Upper lobe of right lung (tissue), 1 donor: ENCODE measurements at regions not wholly inside any gene's neighbourhood (a gene's known extent, or its start where the extent isn't known, plus 50 kb on each side); places are given as distances from the start of the nearest gene placed in this dataset.
A peak's percentile ranks its signal among the peaks of the same experiment; 100 is the strongest.

Experiments
- ATAC-seq: fragments of 200-7000 bp; cut with Tn5 transposase; one replicate; pipeline ENCODE4 v1.9.1; 2020; ENCODE audit warnings: mild to moderate bottlenecking, moderate library complexity
- DNase-seq: peaks from one replicate; pipeline ENCODE4 v3.0.0-alpha.2; 2020
- H3K27ac ChIP-seq: fragments of 200-600 bp; one replicate; pipeline ENCODE4 v1.8.0; 2022
- H3K27me3 ChIP-seq: fragments of 200-600 bp; one replicate; pipeline ENCODE4 v1.8.0; 2022; ENCODE audit warnings: mild to moderate bottlenecking
- H3K36me3 ChIP-seq: fragments of 200-600 bp; one replicate; pipeline ENCODE4 v1.8.0; 2022
- H3K4me1 ChIP-seq: fragments of 200-600 bp; one replicate; pipeline ENCODE4 v1.8.0; 2022
- H3K4me3 ChIP-seq: fragments of 200-600 bp; one replicate; pipeline ENCODE4 v1.8.0; 2022; ENCODE audit warnings: mild to moderate bottlenecking
- H3K9me3 ChIP-seq: fragments of 200-600 bp; one replicate; pipeline ENCODE4 v1.8.0; 2022
- CTCF ChIP-seq: fragments of 200-600 bp; IDR thresholded peaks from one replicate; pipeline ENCODE4 v1.8.0; 2022; ENCODE audit warnings: antibody characterized with exemption
- intact Hi-C: fragments of 100-400 bp; cut with DNase I; formaldehyde crosslinking; loops from one replicate; pipeline ENCODE4 v1.11.0; 2022
- donor health status: DM: no; HTN: yes; CAD: no; lungs with severe emphysema.

GRCh38 chr11:59267196-59267595, 54.5 kb upstream of the MPEG1 start:
- Histone ChIP-seq H3K36me3 (no peaks in the 10 kb centered on the region), H3K27me3 (no peaks in the 10 kb centered on the region), H3K4me1 (no peaks in the 10 kb centered on the region), H3K4me3 (no peak overlapping the region), H3K27ac (no peak overlapping the region), H3K9me3 (no peaks in the 10 kb centered on the region)
- DNase-seq (no peak), ATAC-seq (no peak)
- intact Hi-C loops, result no loop called here
- no peak for TF ChIP-seq CTCF

GRCh38 chr11:59266491-59266890, 53.8 kb upstream of the MPEG1 start:
- H3K4me1 ChIP-seq, result no peaks in the 10 kb centered on the region
- H3K27me3 ChIP-seq, result no peaks in the 10 kb centered on the region
- intact Hi-C loops, result no loop called here
- no peaks in the 10 kb centered on the region for H3K36me3 ChIP-seq
- no peaks in the 10 kb centered on the region for H3K9me3 ChIP-seq
- ATAC-seq, result peak; percentile 14
- TF ChIP-seq CTCF, result no peak
- no peak for DNase-seq
- H3K4me3 ChIP-seq, result no peak overlapping the region
- no peak overlapping the region for H3K27ac ChIP-seq

- no peak for TF ChIP-seq CTCF
- no peak for ATAC-seq
- Histone ChIP-seq H3K27ac (no peak overlapping the region), H3K4me3 (no peak overlapping the region), H3K36me3 (no peaks in the 10 kb centered on the region), H3K4me1 (no peaks in the 10 kb centered on the region), H3K27me3 (no peaks in the 10 kb centered on the region), H3K9me3 (no peaks in the 10 kb centered on the region)
- intact Hi-C loops, result no loop called here
- DNase-seq, result no peak
Observed at GRCh38 chr11:59265735-59266134, 53.0 kb upstream of the MPEG1 start.

GRCh38 chr11:59264736-59265135, 52.0 kb upstream of the MPEG1 start:
- Histone ChIP-seq H3K27me3 (no peaks in the 10 kb centered on the region), H3K4me3 (no peak overlapping the region), H3K4me1 (no peaks in the 10 kb centered on the region), H3K9me3 (no peaks in the 10 kb centered on the region), H3K36me3 (no peaks in the 10 kb centered on the region), H3K27ac (no peak overlapping the region)
- intact Hi-C loops, result no loop called here
- DNase-seq (no peak), ATAC-seq (no peak)
- no peak for TF ChIP-seq CTCF

GRCh38 chr11:59263225-59263894, 50.6 kb upstream of the MPEG1 start:
- ATAC-seq (peak; percentile 48), DNase-seq (no peak)
- Histone ChIP-seq H3K4me1 (no peaks in the 10 kb centered on the region), H3K9me3 (no peaks in the 10 kb centered on the region), H3K27ac (no peak overlapping the region), H3K27me3 (no peaks in the 10 kb centered on the region), H3K4me3 (no peak overlapping the region), H3K36me3 (no peaks in the 10 kb centered on the region)
- peak; percentile 17 for TF ChIP-seq CTCF
- intact Hi-C loops, result no loop called here
